ENCODE measurements at regions not wholly inside any gene's neighbourhood (a gene's known extent, or its start where the extent isn't known, plus 50 kb on each side); places are given as distances from the start of the nearest gene placed in this dataset.

GRCh38 chr13:74006666-74007065 is 127.5 kb downstream of the KLF12 start:
- TF ChIP-seq, protein P1, sequence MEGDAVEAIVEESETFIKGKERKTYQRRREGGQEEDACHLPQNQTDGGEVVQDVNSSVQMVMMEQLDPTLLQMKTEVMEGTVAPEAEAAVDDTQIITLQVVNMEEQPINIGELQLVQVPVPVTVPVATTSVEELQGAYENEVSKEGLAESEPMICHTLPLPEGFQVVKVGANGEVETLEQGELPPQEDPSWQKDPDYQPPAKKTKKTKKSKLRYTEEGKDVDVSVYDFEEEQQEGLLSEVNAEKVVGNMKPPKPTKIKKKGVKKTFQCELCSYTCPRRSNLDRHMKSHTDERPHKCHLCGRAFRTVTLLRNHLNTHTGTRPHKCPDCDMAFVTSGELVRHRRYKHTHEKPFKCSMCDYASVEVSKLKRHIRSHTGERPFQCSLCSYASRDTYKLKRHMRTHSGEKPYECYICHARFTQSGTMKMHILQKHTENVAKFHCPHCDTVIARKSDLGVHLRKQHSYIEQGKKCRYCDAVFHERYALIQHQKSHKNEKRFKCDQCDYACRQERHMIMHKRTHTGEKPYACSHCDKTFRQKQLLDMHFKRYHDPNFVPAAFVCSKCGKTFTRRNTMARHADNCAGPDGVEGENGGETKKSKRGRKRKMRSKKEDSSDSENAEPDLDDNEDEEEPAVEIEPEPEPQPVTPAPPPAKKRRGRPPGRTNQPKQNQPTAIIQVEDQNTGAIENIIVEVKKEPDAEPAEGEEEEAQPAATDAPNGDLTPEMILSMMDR (IDR thresholded peaks at IDR 0.05; ENCODE audit: poor library complexity), result no peak
- TF ChIP-seq EZH2 (IDR thresholded peaks at IDR 0.05; ENCODE audit: borderline replicate concordance), result no peak

Data from hepatocyte (in vitro differentiated cells).